GM21381 (cell line): ENCODE measurements at regions not wholly inside any gene's neighbourhood (a gene's known extent, or its start where the extent isn't known, plus 50 kb on each side); places are given as distances from the start of the nearest gene placed in this dataset.
"Not testable (repeated sequence)": the region's sequence is repeated elsewhere in the genome, so short reads cannot be mapped to it uniquely, and the experiment has no call there.

ENCODE experiments used
- ATAC-seq: cut with Tn5 transposase; IDR thresholded peaks from one replicate; pipeline ENCODE4 v1.9.1; 2021; ENCODE audit warnings: mild to moderate bottlenecking, moderate library complexity; ENCODE audit not compliant: unreplicated experiment

GRCh38 chr6:85287158-85287557 lies 162.7 kb upstream of the NT5E start:
- ATAC-seq = no peak

- ATAC-seq = not testable (repeated sequence)
Observed at GRCh38 chr6:85286507-85286906, 163.4 kb upstream of the NT5E start.

- no peak for ATAC-seq
Observed at GRCh38 chr6:85285934-85286333, 163.9 kb upstream of the NT5E start.

GRCh38 chr6:85285114-85285513 lies 164.8 kb upstream of the NT5E start:
- no peak for ATAC-seq

- no peak for ATAC-seq
Observed at GRCh38 chr6:85283436-85283835, 166.4 kb upstream of the NT5E start.

GRCh38 chr6:85278466-85279035 lies 171.3 kb upstream of the NT5E start:
- ATAC-seq = no peak

- ATAC-seq = not testable (repeated sequence)
Observed at GRCh38 chr6:85276026-85276425, 173.9 kb upstream of the NT5E start.

- ATAC-seq = no peak
Observed at GRCh38 chr6:85275338-85275985, 174.4 kb upstream of the NT5E start.

- no peak for ATAC-seq
Observed at GRCh38 chr6:85273870-85274269, 176.0 kb upstream of the NT5E start.

GRCh38 chr6:85273046-85273445 lies 176.8 kb upstream of the NT5E start:
- no peak for ATAC-seq

GRCh38 chr6:85272592-85272991 lies 177.3 kb upstream of the NT5E start:
- ATAC-seq = no peak

GRCh38 chr6:85262621-85263020 lies 187.3 kb upstream of the NT5E start:
- no peak for ATAC-seq

- ATAC-seq = no peak
Observed at GRCh38 chr6:85261271-85261670, 188.6 kb upstream of the NT5E start.

- no peak for ATAC-seq
Observed at GRCh38 chr6:85255661-85256060, 194.2 kb upstream of the NT5E start.

GRCh38 chr6:85252552-85252951 lies 197.3 kb upstream of the NT5E start:
- no peak for ATAC-seq

GRCh38 chr6:85252085-85252484 lies 197.8 kb upstream of the NT5E start:
- ATAC-seq = no peak

- no peak for ATAC-seq
Observed at GRCh38 chr6:85251300-85251699, 198.6 kb upstream of the NT5E start.

GRCh38 chr6:85250586-85251220 lies 199.2 kb upstream of the NT5E start:
- ATAC-seq = no peak

GRCh38 chr6:85245004-85245403 lies 204.9 kb upstream of the NT5E start:
- ATAC-seq = no peak

- ATAC-seq = no peak
Observed at GRCh38 chr6:85241498-85242052, 208.3 kb upstream of the NT5E start.

- no peak for ATAC-seq
Observed at GRCh38 chr6:85240787-85241385, 209.0 kb upstream of the NT5E start.

GRCh38 chr6:85237478-85237877 lies 212.4 kb upstream of the NT5E start:
- no peak for ATAC-seq
